Stimulated activated naive CD4-positive, alpha-beta T cell treated with Interleukin-2 at 50 U/mL for 16 hours (primary cell): ENCODE measurements at regions not wholly inside any gene's neighbourhood (a gene's known extent, or its start where the extent isn't known, plus 50 kb on each side); places are given as distances from the start of the nearest gene placed in this dataset.
"Not testable (repeated sequence)": the region's sequence is repeated elsewhere in the genome, so short reads cannot be mapped to it uniquely, and the experiment has no call there.

Experiments
- DNase-seq: peaks from one replicate; lab custom pipeline; 2025; lab: John Stamatoyannopoulos, UW

DNA sequence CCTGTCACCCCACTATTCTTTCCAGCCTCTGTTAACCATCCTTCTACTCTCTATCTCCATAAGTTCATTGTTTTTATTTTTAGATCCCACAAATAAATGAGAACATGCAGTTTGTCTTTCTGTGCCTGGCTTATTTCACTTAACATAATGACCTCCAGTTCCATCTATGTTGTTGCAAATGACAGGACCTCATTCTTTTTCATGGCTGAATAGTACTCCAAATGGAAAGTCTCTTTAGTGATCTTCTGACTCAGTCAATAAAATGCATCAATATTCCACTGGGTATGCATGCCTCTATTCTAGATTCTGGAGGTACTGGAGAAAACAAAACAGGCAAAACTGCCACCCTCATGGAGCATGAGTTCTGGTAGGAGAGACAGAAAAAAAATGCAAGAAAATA is 459.0 kb downstream of the XYLT1 start:
- DNase-seq = no peak

DNA sequence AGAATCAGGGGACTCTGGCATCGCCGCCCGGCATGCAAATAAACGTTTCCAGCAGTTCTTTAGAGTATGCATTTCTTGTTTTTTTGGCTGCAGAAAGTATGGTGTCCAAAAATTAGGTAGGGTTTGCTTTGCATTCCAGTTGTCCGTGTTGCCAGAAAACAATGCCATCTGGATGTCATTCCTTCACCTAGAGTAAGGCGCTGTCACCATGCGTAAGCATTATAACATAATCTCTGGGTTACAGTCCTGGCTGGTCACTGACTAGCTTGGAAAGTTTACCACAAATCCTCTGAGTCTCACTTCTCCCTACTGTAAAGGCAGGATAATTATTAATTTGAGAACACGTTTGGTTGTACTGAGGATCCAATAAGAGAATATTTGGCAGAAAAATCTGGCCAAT is 457.7 kb downstream of the XYLT1 start:
- DNase-seq = no peak

DNA sequence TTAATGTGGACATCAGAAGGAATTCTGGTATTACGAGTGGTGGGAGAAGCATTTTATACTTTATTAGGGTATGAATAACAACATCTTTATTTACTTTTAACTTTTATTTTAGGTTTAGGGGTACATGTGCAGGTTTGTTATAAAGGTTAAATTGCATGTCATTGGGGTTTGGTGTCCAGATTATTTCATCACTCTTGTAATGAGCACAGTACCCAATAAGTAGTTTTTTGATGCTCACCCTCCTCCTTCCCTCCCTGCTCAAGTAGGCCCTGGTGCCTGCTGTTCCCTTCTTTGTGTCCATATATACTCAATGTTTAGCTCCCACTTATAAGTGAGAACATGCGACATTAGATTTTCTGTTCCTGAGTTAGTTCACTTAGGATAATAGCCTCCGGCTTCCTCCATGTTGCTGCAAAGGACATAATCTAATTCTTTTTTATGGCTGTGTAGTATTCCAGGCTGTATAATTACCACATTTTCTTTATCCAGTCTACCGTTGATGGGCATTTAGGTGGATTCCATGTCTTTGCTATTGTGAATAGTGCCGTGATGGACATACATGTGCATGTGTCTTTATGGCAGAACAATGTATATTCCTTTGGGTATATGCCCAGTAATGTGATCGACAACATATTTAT is 456.2 kb downstream of the XYLT1 start:
- DNase-seq = no peak

DNA sequence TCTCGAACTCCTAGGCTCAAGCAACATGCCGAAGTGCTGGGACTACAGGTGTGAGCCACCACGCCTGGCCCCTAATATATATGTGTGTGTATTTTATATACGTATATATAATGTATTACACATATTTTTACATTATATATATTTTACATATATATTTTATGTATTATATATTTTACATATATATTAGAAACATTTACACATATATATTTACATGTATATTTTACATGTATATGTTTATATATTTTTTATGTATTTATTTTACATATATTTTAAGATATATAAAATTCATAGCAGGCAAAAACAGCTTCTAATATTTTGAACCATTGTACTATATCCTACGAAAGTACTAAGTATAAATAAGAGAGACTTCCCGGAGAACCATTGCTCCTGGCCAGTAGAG is 455.1 kb downstream of the XYLT1 start:
- DNase-seq = no peak

DNA sequence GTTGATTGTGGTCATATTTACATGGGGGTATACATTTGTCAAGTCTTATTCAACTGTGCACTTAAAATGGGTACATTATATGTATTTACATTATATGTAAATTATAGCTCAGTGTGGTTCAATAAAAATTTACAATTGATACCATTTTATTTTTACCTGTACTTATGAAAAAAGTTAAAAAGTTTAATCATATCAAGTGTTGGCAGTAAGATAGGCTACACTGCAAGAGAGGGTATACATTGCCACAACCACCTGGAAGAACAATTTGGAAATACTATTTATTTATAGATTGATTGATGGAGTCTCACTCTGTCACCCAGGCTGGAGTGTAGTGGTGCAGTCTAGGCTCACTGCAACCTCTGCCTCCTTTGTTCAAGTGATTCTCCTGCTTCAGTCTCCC is 453.3 kb downstream of the XYLT1 start:
- DNase-seq = no peak

DNA sequence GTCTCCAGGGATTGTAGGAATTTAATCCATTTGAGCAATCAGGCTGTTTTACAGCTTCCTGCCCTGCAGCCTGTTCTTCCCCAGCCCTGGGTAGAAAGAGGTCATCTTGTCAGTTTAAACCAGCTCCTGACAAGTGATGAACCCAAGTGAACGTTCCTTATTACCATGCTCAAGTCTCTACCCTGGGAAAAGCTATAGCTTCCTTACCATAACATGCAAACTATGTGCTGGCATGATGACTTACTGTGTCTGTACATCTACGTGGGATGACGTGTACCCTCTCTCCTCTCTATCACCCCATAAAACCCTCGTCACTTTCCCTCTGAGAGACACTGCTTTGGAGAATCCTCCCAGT is 452.2 kb downstream of the XYLT1 start:
- no peak for DNase-seq

DNA sequence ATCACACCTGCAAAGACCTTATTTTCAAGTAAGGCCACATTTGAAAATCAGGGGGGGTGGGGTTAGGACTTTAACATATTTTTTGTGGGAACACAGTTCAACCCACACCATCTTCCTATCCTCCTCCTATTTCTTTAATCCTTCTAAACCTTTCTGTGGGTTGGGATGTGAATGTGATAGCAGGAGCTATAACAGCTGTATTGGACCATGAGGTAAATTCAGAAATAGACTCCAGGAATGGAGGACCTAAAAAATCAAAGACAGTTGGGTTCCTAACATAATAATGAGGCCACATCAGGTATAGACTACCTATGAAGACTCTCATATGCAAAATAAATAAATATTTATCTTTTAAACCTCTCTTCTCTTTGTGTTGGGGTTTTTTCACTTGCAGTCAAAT is 451.4 kb downstream of the XYLT1 start:
- DNase-seq = no peak

DNA sequence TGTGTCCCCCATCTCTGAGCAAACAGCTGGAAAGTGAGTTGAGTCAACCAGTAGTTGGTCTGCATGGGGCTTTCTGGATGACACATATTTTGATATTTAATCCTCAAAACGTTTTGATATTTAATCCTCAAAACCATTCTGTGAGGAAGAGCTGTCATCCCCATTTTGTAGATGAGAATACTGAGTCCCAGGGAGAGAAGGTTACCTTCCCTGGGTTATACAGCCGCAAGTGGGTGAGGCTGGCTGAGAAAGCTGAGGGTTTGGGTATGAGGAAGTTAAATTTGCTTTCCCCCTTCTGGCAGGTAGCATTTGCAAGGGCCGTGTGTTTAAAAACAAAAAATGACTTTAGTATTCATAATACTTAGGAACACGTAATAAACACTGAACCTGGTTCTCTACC is 447.2 kb downstream of the XYLT1 start:
- DNase-seq = no peak

DNA sequence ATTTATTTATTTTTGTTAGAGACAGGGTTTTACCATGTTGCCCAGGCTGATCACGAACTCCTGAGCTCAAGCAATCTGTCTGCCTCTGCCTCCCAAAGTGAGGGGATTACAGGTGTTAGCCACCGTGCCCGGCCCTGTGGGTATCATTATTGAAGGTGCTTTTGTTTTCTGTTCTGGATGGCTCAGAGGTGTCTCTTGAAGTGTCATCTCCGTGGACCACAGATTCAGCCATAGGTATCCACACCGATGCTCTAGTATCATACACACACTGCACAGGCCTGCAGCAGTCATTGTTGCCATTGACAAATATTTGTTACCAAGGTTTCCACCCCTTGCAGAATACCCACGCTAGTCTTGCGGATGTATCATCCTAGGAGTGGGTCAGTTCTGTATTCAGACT is 446.2 kb downstream of the XYLT1 start:
- no peak for DNase-seq

DNA sequence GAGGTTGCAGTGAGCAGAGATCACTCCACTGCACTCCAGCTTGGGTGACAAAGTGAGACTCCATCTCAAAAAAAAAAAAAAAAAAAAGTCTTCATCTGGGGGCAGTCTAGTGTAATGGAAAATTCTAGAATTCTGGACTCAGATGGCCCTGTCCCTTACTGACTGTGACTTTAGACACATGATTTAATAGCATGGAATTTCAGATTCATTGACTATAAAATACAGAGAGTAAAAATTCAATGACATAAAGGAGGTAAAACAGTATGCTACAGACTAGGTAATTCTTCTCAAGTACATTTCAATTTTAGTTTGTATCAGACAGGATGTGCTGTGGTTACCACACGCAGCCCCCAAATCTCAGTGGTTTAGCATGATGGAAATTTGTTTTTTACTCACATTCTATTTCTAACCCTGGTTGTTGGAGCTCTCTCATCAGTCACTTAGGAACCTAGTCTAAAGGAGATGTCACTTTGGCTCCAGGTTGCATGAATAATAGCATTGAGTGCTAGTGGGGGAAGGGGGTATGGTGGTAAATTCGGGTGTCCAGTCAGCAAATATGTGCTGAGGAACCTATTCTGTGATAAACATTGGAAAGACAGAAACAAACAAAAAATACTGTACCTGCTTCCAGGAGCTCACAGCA is 444.0 kb downstream of the XYLT1 start:
- DNase-seq = peak; percentile 1

DNA sequence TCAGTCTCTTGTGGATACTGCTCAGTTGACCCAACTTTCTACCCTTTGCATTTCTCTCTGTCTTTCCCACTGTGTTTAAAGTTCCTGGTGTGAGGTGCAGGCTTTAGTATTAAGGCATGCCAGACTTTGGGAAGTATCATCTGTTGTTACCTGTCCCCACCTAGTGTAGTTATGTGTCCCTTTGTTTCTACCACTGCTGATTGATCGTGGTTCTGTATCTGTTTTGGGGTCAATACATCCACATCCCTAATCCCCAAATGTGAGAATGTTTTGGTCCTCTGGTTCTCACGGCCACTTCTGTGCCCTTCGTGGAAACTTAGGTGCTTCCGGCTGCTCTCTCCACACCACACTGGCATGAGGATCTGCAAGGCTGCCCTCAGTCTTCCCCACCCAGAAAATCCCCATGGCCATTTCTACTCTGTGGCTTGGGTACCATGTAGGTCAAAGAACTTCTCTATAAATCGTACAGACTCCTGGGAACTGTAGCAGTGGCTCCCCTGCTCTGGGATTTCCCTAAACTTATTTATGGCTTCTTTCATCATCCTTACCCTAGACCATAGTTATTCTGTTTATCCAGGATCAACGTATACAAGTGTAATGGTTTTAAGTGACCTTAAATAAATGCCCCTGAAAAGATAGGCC is 443.2 kb downstream of the XYLT1 start:
- no peak for DNase-seq

DNA sequence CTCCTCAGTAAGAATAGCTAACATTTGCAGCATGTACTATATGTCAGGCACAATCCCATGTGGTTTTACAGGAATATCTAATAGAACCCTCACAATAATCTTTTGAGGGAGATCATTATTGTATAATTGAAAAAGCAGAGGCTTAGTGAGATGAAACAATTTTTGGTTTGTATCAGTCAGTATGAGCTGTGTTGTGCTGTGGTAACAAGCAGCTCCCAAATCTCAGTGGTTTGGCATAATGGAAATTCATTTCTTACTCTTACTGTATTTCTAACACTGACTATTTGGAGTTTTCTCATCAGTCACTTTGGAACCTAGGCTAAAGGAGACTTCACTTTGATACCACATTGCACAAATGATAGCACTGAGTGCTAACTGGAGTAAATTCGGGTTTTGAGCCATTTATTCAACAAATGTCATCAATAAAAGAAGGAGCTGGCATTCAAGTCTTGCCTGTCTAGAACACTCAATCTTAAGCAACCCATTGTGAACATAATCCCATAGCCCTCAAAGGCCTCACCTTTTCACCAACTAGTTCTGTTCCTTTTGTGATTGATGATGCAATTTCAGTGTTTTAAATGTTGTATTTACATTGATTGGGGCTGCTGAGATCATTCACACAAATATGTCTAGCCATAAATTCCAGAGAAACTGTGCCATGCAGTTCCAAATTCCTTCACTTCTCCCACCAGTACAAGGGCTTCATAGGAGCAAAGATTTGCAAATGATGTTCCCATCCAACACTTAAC is 441.0 kb downstream of the XYLT1 start:
- DNase-seq = no peak

DNA sequence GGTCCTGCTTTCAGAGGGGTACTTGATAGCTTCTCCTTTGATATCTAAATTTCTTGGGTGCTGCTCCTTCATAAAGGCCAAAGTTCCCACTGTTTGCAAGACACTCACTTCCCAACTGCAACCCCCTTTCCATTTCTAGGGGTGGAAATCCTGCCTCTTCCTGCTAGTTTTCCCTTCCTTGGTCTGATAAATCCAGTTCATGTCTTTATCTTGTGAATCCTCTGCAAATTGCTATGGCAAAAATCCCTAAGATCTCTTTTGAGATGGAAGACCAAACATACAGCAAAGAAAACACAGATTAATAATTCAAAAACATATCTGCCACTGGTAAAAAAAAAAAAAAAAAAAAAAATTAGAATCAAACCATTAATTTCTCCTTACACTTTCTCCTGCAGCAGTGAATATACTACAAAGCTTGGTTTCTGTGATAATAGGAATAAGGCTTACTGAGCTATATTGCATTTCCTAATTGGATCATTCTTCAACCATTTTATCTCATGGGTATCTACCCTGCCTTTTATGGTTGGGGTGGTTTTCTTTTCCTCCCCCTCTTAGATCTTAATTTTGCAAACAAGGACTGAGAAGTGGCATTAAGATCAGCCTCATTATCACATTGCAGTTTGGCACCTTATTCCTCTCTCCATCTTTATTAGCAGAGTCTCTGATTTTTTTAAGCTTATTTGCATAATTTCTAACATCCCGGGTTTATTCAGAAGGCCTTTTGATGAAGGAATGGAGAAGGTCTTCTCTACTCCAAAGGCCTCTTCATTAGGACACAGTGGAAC is 439.1 kb downstream of the XYLT1 start:
- no peak for DNase-seq

DNA sequence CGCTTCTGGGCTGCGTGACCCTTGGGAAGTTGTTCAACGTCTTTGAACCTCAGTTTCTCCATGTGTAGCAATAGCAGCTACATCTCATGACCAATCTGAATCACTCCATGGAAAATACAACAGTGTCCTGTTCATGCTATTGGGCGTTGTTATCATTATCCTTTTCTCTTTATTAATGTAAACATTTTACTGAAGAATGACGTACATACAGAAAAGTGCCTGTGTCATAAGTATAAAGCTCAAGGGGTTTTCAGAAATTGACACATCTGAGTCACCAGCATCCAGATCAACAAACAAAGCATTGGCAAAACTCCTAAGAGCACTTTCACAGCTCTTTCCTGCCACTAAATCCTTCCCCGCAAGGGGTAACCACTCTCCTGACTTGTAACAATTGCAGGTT is 438.4 kb downstream of the XYLT1 start:
- no peak for DNase-seq

DNA sequence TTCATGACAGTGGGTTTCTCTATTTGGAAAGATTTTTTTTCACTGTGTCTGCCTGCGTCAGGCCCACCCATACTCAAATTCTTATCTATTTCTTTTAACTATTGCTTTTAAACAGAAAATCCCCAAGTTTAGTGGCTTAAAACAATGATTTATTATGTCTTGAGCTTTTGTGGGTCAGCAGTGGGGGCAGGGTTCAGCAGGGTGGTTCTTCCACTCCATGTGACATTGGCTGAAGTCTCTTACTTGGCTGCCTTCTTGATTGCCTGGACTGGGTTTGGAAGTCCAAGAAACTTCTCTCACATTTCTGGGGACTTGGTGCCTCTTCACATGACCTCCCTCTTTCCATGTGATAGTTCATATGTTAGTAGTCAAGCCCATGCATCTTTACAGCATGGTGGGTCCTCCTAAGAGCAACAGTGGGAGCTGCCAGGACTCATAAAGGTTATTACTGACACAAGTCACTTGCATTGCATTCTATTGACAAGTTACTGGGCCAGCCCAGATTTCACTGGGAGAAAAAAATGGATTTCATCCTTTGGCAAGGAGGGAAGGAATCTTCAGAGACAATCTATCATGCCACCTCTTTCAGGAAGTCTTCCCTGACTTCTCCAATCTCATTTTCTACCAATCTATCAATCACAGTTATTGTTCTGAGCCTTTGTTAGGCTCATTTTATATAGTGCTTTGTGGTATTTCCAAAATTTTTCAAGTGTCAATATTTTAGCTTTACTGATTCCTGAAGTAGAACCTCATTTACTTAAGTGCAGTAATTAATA is 436.1 kb downstream of the XYLT1 start:
- no peak for DNase-seq

DNA sequence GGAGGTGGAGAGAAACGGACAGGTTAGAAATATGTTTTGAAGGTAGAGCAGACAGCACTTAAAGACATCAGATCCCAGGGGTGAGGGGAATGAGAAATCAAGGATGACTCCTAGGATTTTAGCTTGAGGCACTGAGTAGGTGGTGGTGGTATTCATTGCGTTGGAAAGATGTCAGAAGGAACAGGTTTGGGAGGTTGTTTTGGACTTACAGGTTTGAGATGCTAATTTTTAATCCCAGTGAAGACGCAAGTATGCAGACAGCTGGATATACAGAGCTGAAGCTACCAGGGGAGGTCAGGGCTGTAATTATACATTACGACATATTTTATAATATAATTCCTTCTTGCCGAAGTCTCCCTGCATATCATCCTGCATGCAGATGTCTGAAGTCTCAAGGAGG is 433.3 kb downstream of the XYLT1 start:
- no peak for DNase-seq

DNA sequence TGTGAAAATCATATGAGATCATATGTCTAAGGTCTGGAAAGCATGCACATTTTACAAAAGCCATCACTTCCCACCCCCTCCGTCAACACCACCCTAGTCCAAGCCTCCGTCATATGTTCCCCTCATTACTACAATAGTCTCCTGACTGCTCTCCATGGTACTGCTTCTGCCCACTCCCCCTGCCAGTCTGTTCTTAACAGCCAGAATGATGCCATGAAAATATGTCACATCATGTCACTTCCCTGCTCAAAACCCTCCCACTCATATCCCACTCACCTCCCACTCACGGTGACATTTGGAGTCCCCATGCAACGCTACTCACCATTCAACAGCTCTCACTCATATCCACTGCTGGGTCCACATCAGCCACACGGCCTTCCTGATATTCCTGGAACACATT is 432.3 kb downstream of the XYLT1 start:
- no peak for DNase-seq

DNA sequence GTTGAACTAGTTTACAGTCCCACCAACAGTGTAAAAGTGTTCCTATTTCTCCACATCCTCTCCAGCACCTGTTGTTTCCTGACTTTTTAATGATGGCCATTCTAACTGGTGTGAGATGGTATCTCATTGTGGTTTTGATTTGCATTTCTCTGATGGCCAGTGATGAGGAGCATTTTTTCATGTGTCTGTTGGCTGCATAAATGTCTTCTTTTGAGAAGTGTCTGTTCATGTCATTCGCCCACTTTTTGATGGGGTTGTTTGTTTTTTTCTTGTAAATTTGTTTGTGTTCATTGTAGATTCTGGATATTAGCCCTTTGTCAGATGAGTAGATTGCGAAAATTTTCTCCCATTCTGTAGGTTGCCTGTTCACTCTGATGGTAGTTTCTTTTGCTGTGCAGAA is 421.7 kb downstream of the XYLT1 start:
- DNase-seq = not testable (repeated sequence)

DNA sequence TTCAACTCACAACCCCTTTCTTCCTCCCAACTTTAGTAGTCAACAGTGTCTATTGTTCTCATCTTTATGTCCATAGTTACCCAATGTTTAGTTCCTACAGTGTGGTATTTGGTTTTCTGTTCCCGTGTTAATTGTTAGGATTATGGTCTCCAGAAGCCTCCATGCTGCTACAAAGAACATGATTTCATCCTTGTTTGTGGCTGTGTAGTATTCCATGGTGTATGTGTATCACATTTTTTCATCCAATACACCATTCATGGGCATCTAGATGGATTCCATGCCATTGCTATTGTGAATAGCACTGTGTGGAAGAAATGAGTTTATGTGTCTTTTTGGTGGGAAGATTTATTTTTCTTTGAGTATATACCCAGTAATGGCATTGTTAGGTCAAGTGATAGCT is 420.3 kb downstream of the XYLT1 start:
- DNase-seq = no peak
